IMR-90 (cell line): ENCODE measurements at regions not wholly inside any gene's neighbourhood (a gene's known extent, or its start where the extent isn't known, plus 50 kb on each side); places are given as distances from the start of the nearest gene placed in this dataset.
A peak's percentile ranks its signal among the peaks of the same experiment; 100 is the strongest.

Experiments used
- ATAC-seq: fragments of 200-7000 bp; cut with Tn5 transposase; 2 replicates; pipeline ENCODE4 v1.9.1; 2020; ENCODE audit warnings: low read depth, mild to moderate bottlenecking, moderate library complexity
- BruUV-seq: library from RNA; stranded (reverse); fragments of 400-500 nt; replicated peaks from 2 replicates; lab custom pipeline; 2021; lab: Mats Ljungman, UMichigan
- CTCF ChIA-PET: fragments of 300-600 bp; formaldehyde crosslinking; extraction: SDS; loops from one replicate; lab custom pipeline; 2021; ENCODE audit warnings: antibody characterized with exemption; lab: Yijun Ruan, JAX
- POLR2A ChIA-PET: fragments of 300-600 bp; sonication (Branson Sonifier 250); formaldehyde crosslinking; loops from one replicate; lab custom pipeline; 2022; ENCODE audit warnings: antibody characterized with exemption; ENCODE audit not compliant: unreplicated experiment; lab: Charles Lee
- DNase-seq: peaks from one replicate; pipeline ENCODE4 v3.0.0; 2013
- H2AFZ ChIP-seq: replicated peaks from 2 replicates; pipeline ENCODE3; 2013; ENCODE audit warnings: low read length, mild to moderate bottlenecking; ENCODE audit not compliant: poor library complexity
- H2AK5ac ChIP-seq: 2 replicates; pipeline ENCODE4 v1.6.1; 2013; ENCODE audit warnings: low read depth, low read length, inconsistent platforms
- H2AK9ac ChIP-seq: replicated peaks from 2 replicates; pipeline ENCODE3; 2013; ENCODE audit warnings: mild to moderate bottlenecking, low read depth, low read length, moderate library complexity; ENCODE audit not compliant: poor library complexity
- H2BK120ac ChIP-seq: 2 replicates; pipeline ENCODE4 v1.6.1; 2013; ENCODE audit warnings: low read depth, low read length, inconsistent platforms
- H2BK15ac ChIP-seq: 3 replicates; pipeline ENCODE4 v1.6.1; 2013; ENCODE audit warnings: low read depth, low read length, inconsistent platforms
- H2BK20ac ChIP-seq: 2 replicates; pipeline ENCODE4 v1.6.1; 2013; ENCODE audit warnings: low read depth, mild to moderate bottlenecking, inconsistent platforms, low read length, moderate library complexity
- H2BK5ac ChIP-seq: 2 replicates; pipeline ENCODE4 v1.6.1; 2013; ENCODE audit warnings: mild to moderate bottlenecking, low read depth, low read length, inconsistent platforms; ENCODE audit not compliant: poor library complexity, severe bottlenecking
- H3K14ac ChIP-seq: replicated peaks from 2 replicates; pipeline ENCODE4 v1.6.1; 2013; ENCODE audit warnings: low read depth, low read length, inconsistent platforms
- H3K18ac ChIP-seq: 2 replicates; pipeline ENCODE4 v1.6.1; 2013; ENCODE audit warnings: low read depth, low read length, control low read depth
- H3K23ac ChIP-seq: 2 replicates; pipeline ENCODE4 v1.6.1; 2013; ENCODE audit warnings: low read depth, low read length, inconsistent platforms
- H3K27ac ChIP-seq: 2 replicates; pipeline ENCODE4 v1.5.1; 2013; ENCODE audit warnings: mild to moderate bottlenecking, control low read depth, low read length; ENCODE audit not compliant: insufficient read depth
- H3K27me3 ChIP-seq: 2 replicates; pipeline ENCODE4 v1.6.1; 2013; ENCODE audit warnings: low read length; ENCODE audit not compliant: control insufficient read depth, insufficient read depth
- H3K36me3 ChIP-seq: 2 replicates; pipeline ENCODE4 v1.6.1; 2013; ENCODE audit warnings: low read length, mixed read lengths; ENCODE audit not compliant: control insufficient read depth, insufficient read depth
- H3K4ac ChIP-seq: 2 replicates; pipeline ENCODE4 v1.6.1; 2013; ENCODE audit warnings: low read depth, low read length, inconsistent platforms
- H3K4me1 ChIP-seq: 2 replicates; pipeline ENCODE4 v1.6.1; 2013; ENCODE audit warnings: low read length, mixed read lengths; ENCODE audit not compliant: control insufficient read depth, insufficient read depth
- H3K4me2 ChIP-seq: 2 replicates; pipeline ENCODE4 v1.6.1; 2013; ENCODE audit warnings: low read depth, mild to moderate bottlenecking, control low read depth, low read length, moderate library complexity
- H3K4me3 ChIP-seq: 2 replicates; pipeline ENCODE4 v1.5.1; 2013; ENCODE audit warnings: low read depth, mild to moderate bottlenecking, control low read depth, low read length, moderate library complexity; ENCODE audit not compliant: insufficient read depth
- H3K56ac ChIP-seq: 2 replicates; pipeline ENCODE4 v1.6.1; 2013; ENCODE audit warnings: low read length, inconsistent platforms; ENCODE audit not compliant: insufficient read depth; ENCODE audit errors: extremely low read depth
- H3K79me1 ChIP-seq, 2 experiments: 2 replicates each; pipeline ENCODE4 v1.6.1; 2013; ENCODE audit warnings: low read length in 2 of 2, inconsistent platforms in 1 of 2, low read depth in 1 of 2
- H3K9ac ChIP-seq: 2 replicates; pipeline ENCODE4 v1.6.1; 2013; ENCODE audit warnings: low read depth, low read length, control low read depth
- H3K9me1 ChIP-seq: 2 replicates; pipeline ENCODE4 v1.6.1; 2013; ENCODE audit warnings: low read length, inconsistent platforms; ENCODE audit not compliant: insufficient read depth
- H3K9me3 ChIP-seq: 2 replicates; pipeline ENCODE4 v1.6.1; 2013; ENCODE audit warnings: low read length; ENCODE audit not compliant: control insufficient read depth, insufficient read depth
- H4K20me1 ChIP-seq: 2 replicates; pipeline ENCODE4 v1.6.1; 2013; ENCODE audit warnings: low read length, inconsistent platforms; ENCODE audit not compliant: insufficient read depth
- H4K5ac ChIP-seq: 2 replicates; pipeline ENCODE4 v1.6.1; 2013; ENCODE audit warnings: mild to moderate bottlenecking, low read depth, low read length, control low read depth
- H4K8ac ChIP-seq, 2 experiments: 2 replicates each; pipeline ENCODE4 v1.6.1; 2013; ENCODE audit warnings: low read depth in 2 of 2, low read length in 2 of 2, control low read depth in 1 of 2, inconsistent platforms in 1 of 2
- H4K91ac ChIP-seq: 2 replicates; pipeline ENCODE4 v1.6.1; 2013; ENCODE audit warnings: low read depth, low read length, inconsistent platforms; ENCODE audit not compliant: insufficient read depth
- BHLHE40 ChIP-seq: fragments of 150-350 bp; IDR thresholded peaks from 2 replicates; pipeline ENCODE4 v1.6.1; 2016; ENCODE audit warnings: mild to moderate bottlenecking, low read depth, low read length
- CEBPB ChIP-seq: IDR thresholded peaks from 2 replicates; pipeline ENCODE4 v1.6.1; 2012; ENCODE audit warnings: low read depth, low read length, improper control_type of control experiment
- FOS ChIP-seq: fragments of 150-350 bp; IDR thresholded peaks from 2 replicates; pipeline ENCODE4 v1.6.1; 2016; ENCODE audit warnings: low read depth, low read length
- RCOR1 ChIP-seq: IDR thresholded peaks from 2 replicates; pipeline ENCODE4 v1.6.1; 2012; ENCODE audit warnings: mild to moderate bottlenecking, low read length, improper control_type of control experiment; ENCODE audit not compliant: insufficient replicate concordance
- WGBS, 2 experiments: methylation state at CpG; one replicate each; pipeline versions ENCODE4 v1.1.5 to v1.1.7; 2013; ENCODE audit warnings: missing lambda C conversion rate in 2 of 2; ENCODE audit not compliant: insufficient read length in 1 of 2; ENCODE audit errors: extremely low coverage in 2 of 2; 5-methylcytosine and 5-hydroxymethylcytosine counted together
- dilution Hi-C: fragments of 300-500 bp; cut with HindIII; formaldehyde crosslinking; loops from one replicate; pipeline ENCODE4 v1.14.3; 2018; ENCODE audit warnings: low sequenced_read_pairs; ENCODE audit not compliant: unreplicated experiment
- in situ Hi-C: fragments of 300-500 bp; cut with MboI; formaldehyde crosslinking; loops from 3 replicates; pipeline ENCODE4 v1.14.3; 2019; ENCODE audit warnings: low sequenced_read_pairs, inconsistent platforms, mixed read lengths
- intact Hi-C: fragments of 100-400 bp; cut with micrococcal nuclease; formaldehyde crosslinking; loops from 2 replicates; pipeline ENCODE4 v1.10.0; 2022

DNA sequence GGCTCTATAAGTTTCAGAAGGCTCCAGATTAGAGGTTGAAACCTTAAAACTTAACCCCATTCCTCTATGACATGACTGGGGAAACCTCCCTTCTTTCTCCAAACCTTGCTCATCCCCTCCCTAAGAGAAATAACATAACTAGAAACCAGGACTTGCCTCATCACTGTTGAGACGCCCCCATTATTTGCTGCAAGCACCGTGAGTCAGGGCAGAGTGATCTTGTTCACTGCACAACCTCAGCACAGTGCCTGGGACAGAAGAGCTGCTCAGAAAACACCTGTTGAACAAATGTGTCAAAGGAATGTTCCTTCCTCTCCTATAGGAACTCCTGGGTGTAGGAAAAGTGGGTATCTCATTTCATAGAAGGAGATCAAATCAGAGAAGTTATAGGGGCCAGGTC is 132.7 kb upstream of the CTAGE1 start:
- no peaks in the 10 kb centered on the region for H3K79me1 ChIP-seq
- TF ChIP-seq CEBPB (peak; percentile 48; the same call in 1 of the 2 replicates), BHLHE40 (no peak), RCOR1 (no peak), FOS (0 out of 2 replicates have a peak, but pooled peaks have one; percentile 8)
- 0 out of 2 replicates have a peak overlapping the region, but pooled peaks have one; percentile 41 for H2AK5ac ChIP-seq
- no peak overlapping the region for H3K56ac ChIP-seq
- 0 out of 2 replicates have a peak overlapping the region, but pooled peaks have one; percentile 42 for H3K14ac ChIP-seq
- ATAC-seq (no peak), DNase-seq (peak; percentile 56)
- H2BK20ac ChIP-seq, result peak overlapping the region; percentile 92
- peak overlapping the region; percentile 3 to 68; a peak in 3 of 4 replicates for H4K8ac ChIP-seq
- no TSS peak for BruUV-seq
- WGBS, 2 experiments, result no CpG with 5 or more reads among the region's 2 CpGs
- dilution Hi-C loops, result no loop called here
- H3K9ac ChIP-seq, result no peak overlapping the region
- no peak overlapping the region for H2AFZ ChIP-seq
- no peaks in the 10 kb centered on the region for H3K36me3 ChIP-seq
- H4K5ac ChIP-seq, result peak overlapping the region; percentile 42; the same call in 1 of the 2 replicates
- peak overlapping the region; percentile 76; the same call in 1 of the 2 replicates for H3K4ac ChIP-seq
- no peak overlapping the region for H3K4me3 ChIP-seq
- peaks cover 20% of the 10 kb centered on the region for H3K9me1 ChIP-seq
- H2BK120ac ChIP-seq, result peak overlapping the region; percentile 79
- 0 out of 3 replicates have a peak overlapping the region, but pooled peaks have one; percentile 81 for H2BK15ac ChIP-seq
- intact Hi-C loops, result loop anchor here (10.0 kb wide), 1 partner anchor 116 kb away; no protein-coding TSS in a partner anchor
- peak overlapping the region; percentile 25; the same call in 1 of the 2 replicates for H3K4me2 ChIP-seq
- H3K27ac ChIP-seq, result no peak overlapping the region
- ChIA-PET CTCF (no interaction called here), POLR2A (no interaction called here)
- peaks cover 18% of the 10 kb centered on the region for H3K4me1 ChIP-seq
- in situ Hi-C loops, result loop anchor here (10.0 kb wide), 1 partner anchor 86 kb away; no protein-coding TSS in a partner anchor
- no peaks in the 10 kb centered on the region; the same call in 1 of the 2 replicates for H3K27me3 ChIP-seq
- H2BK5ac ChIP-seq, result peak overlapping the region; percentile 87
- H4K20me1 ChIP-seq, result no peaks in the 10 kb centered on the region
- peak overlapping the region; percentile 63 for H4K91ac ChIP-seq
- H3K9me3 ChIP-seq, result no peaks in the 10 kb centered on the region
- H2AK9ac ChIP-seq, result no peak overlapping the region
- H3K23ac ChIP-seq, result peak overlapping the region; percentile 63; the same call in 1 of the 2 replicates
- H3K18ac ChIP-seq, result peak overlapping the region; percentile 87; the same call in 1 of the 2 replicates
